Loucy (cell line): ENCODE measurements at regions not wholly inside any gene's neighbourhood (a gene's known extent, or its start where the extent isn't known, plus 50 kb on each side); places are given as distances from the start of the nearest gene placed in this dataset.
"Not testable (repeated sequence)": the region's sequence is repeated elsewhere in the genome, so short reads cannot be mapped to it uniquely, and the experiment has no call there.

ENCODE experiments used
- H2AFZ ChIP-seq: fragments of 200-600 bp; sonication (generic); 2 replicates; pipeline ENCODE4 v1.6.0; 2016; ENCODE audit warnings: antibody characterized with exemption, mild to moderate bottlenecking, low read length, moderate library complexity
- H3F3A ChIP-seq: fragments of 200-600 bp; 2 replicates; pipeline ENCODE4 v1.6.0; 2016; ENCODE audit warnings: antibody characterized with exemption, low read depth, mild to moderate bottlenecking
- H3K27me3 ChIP-seq: fragments of 200-600 bp; sonication (generic); 2 replicates; pipeline ENCODE4 v1.6.1; 2014; ENCODE audit warnings: low read length, mild to moderate bottlenecking; ENCODE audit not compliant: insufficient read depth, poor library complexity, severe bottlenecking
- H3K36me3 ChIP-seq: fragments of 200-600 bp; sonication (generic); 2 replicates; pipeline ENCODE4 v1.6.1; 2016; ENCODE audit warnings: low read length; ENCODE audit not compliant: insufficient read depth
- H3K4me1 ChIP-seq: fragments of 200-600 bp; sonication (generic); 2 replicates; pipeline ENCODE4 v1.5.1; 2014; ENCODE audit warnings: low read length, mild to moderate bottlenecking; ENCODE audit not compliant: insufficient read depth, poor library complexity, severe bottlenecking
- H3K4me2 ChIP-seq: fragments of 200-600 bp; sonication (generic); 2 replicates; pipeline ENCODE4 v1.6.0; 2014; ENCODE audit warnings: antibody characterized with exemption, low read length, low read depth, mild to moderate bottlenecking; ENCODE audit not compliant: poor library complexity, severe bottlenecking
- H3K4me3 ChIP-seq: fragments of 200-600 bp; sonication (generic); 2 replicates; pipeline ENCODE4 v1.5.1; 2014; ENCODE audit warnings: low read length, mild to moderate bottlenecking, mixed read lengths; ENCODE audit not compliant: poor library complexity, severe bottlenecking
- H3K79me2 ChIP-seq: fragments of 200-600 bp; sonication (generic); 2 replicates; pipeline ENCODE4 v1.6.1; 2014; ENCODE audit warnings: low read length; ENCODE audit not compliant: insufficient read depth
- H3K9ac ChIP-seq: fragments of 200-600 bp; sonication (generic); 2 replicates; pipeline ENCODE4 v1.6.0; 2014; ENCODE audit warnings: mild to moderate bottlenecking, low read depth, low read length, moderate library complexity; ENCODE audit not compliant: poor library complexity, severe bottlenecking
- H3K9me2 ChIP-seq: fragments of 200-600 bp; sonication (generic); replicated peaks from 2 replicates; pipeline ENCODE4 v1.6.1; 2016; ENCODE audit warnings: low read depth, low read length, mixed read lengths
- H3K9me3 ChIP-seq: fragments of 200-600 bp; sonication (generic); 2 replicates; pipeline ENCODE4 v1.6.1; 2014; ENCODE audit warnings: mild to moderate bottlenecking, antibody characterized with exemption, low read length, low read depth; ENCODE audit not compliant: insufficient read depth
- H4K20me1 ChIP-seq: fragments of 200-600 bp; sonication (generic); 2 replicates; pipeline ENCODE4 v1.6.0; 2014; ENCODE audit warnings: antibody characterized with exemption, low read length, mild to moderate bottlenecking; ENCODE audit not compliant: insufficient read depth, poor library complexity, severe bottlenecking
- CTCF ChIP-seq: fragments of 200-600 bp; sonication (generic); conservative IDR thresholded peaks from 2 replicates; pipeline ENCODE4 v1.5.1; 2014; ENCODE audit warnings: mild to moderate bottlenecking, antibody characterized with exemption, low read length
- EZH2phosphoT487 ChIP-seq: fragments of 200-600 bp; IDR thresholded peaks from 2 replicates; pipeline ENCODE4 v1.6.1; 2018; ENCODE audit warnings: antibody characterized with exemption, mild to moderate bottlenecking, moderate library complexity, borderline replicate concordance

GRCh38 chr21:7951854-7952519, 2569.4 kb upstream of the TPTE start:
- Histone ChIP-seq H3K36me3 (no peaks in the 10 kb centered on the region), H3K4me3 (no peak overlapping the region), H3K9me3 (peaks cover 86% of the 10 kb centered on the region), H3K9ac (no peak overlapping the region), H3K9me2 (no peaks in the 10 kb centered on the region), H3K79me2 (no peaks in the 10 kb centered on the region), H3K27me3 (no peaks in the 10 kb centered on the region), H3K4me2 (no peak overlapping the region), H3K4me1 (no peaks in the 10 kb centered on the region), H3F3A (no peaks in the 10 kb centered on the region), H4K20me1 (no peaks in the 10 kb centered on the region), H2AFZ (no peak overlapping the region)
- no peak for TF ChIP-seq CTCF
- no peak for TF ChIP-seq EZH2phosphoT487

- TF ChIP-seq EZH2phosphoT487 (no peak), CTCF (no peak)
- Histone ChIP-seq H3K79me2 (no peaks in the 10 kb centered on the region), H3K4me3 (no peak overlapping the region), H3K9me3 (peaks cover 84% of the 10 kb centered on the region), H2AFZ (no peak overlapping the region), H3F3A (no peaks in the 10 kb centered on the region), H3K27me3 (no peaks in the 10 kb centered on the region), H4K20me1 (no peaks in the 10 kb centered on the region), H3K4me1 (no peaks in the 10 kb centered on the region), H3K9ac (no peak overlapping the region), H3K4me2 (no peak overlapping the region), H3K36me3 (no peaks in the 10 kb centered on the region), H3K9me2 (no peaks in the 10 kb centered on the region)
Observed at GRCh38 chr21:7952648-7953047, 2568.7 kb upstream of the TPTE start.

- Histone ChIP-seq H3K4me2 (no peak overlapping the region), H3K9me2 (no peaks in the 10 kb centered on the region), H3K4me3 (no peak overlapping the region), H4K20me1 (no peaks in the 10 kb centered on the region), H3K9me3 (peaks cover 84% of the 10 kb centered on the region), H2AFZ (no peak overlapping the region), H3K27me3 (no peaks in the 10 kb centered on the region), H3F3A (no peaks in the 10 kb centered on the region), H3K79me2 (no peaks in the 10 kb centered on the region), H3K9ac (no peak overlapping the region), H3K36me3 (no peaks in the 10 kb centered on the region), H3K4me1 (no peaks in the 10 kb centered on the region)
- TF ChIP-seq CTCF = no peak
- no peak for TF ChIP-seq EZH2phosphoT487
Observed at GRCh38 chr21:7953058-7953457, 2568.3 kb upstream of the TPTE start.

GRCh38 chr21:7955358-7956073, 2565.9 kb upstream of the TPTE start:
- not testable (repeated sequence) for H3K4me3 ChIP-seq, H3K36me3 ChIP-seq, H4K20me1 ChIP-seq

GRCh38 chr21:7956074-7956452, 2565.3 kb upstream of the TPTE start:
- not testable (repeated sequence) for H3K36me3 ChIP-seq, H4K20me1 ChIP-seq, H3K27me3 ChIP-seq, H3K9me2 ChIP-seq, H2AFZ ChIP-seq, H3F3A ChIP-seq, H3K4me1 ChIP-seq, H3K4me3 ChIP-seq, H3K79me2 ChIP-seq, H3K4me2 ChIP-seq, H3K9ac ChIP-seq
- H3K9me3 ChIP-seq = peaks cover 58% of the 10 kb centered on the region

More at GRCh38 chr21:7955358-7956073, 2565.9 kb upstream of the TPTE start:
- not testable (repeated sequence) for H3K9me2 ChIP-seq, H3K79me2 ChIP-seq, H3F3A ChIP-seq, H2AFZ ChIP-seq, H3K9ac ChIP-seq, H3K4me2 ChIP-seq, H3K4me1 ChIP-seq, H3K27me3 ChIP-seq
- peaks cover 63% of the 10 kb centered on the region for H3K9me3 ChIP-seq
